ENCODE measurements at regions not wholly inside any gene's neighbourhood (a gene's known extent, or its start where the extent isn't known, plus 50 kb on each side); places are given as distances from the start of the nearest gene placed in this dataset.

DNA sequence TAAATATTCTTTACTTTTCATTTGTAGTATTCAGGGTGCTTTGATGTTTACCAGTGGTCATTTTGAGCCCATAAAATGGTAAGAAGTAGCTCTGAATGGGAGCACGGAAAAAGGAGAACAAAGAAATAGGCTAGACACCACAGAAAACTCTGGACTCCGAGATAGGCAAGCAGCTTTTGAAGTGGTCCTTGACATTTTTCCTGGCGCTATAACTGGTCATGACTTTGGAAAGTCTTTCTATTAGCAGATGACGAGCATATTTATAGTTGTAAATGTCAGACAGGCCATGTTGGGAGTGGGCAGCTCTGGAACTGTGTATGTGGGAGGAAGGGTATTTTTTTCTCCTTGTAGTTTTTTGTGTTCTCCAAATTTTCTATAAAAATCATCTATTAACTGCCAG, 126.1 kb upstream of the POC5 start:
- TF ChIP-seq SP1 (IDR thresholded peaks at IDR 0.05; ENCODE audit: low read depth, low read length) (no peak), GABPA (IDR thresholded peaks at IDR 0.05; ENCODE audit: borderline replicate concordance, insufficient read depth, low read length) (no peak), SIRT6 (IDR thresholded peaks at IDR 0.05; ENCODE audit: low read length) (no peak), RAD21 (IDR thresholded peaks at IDR 0.05 in 1 of 2, conservative IDR thresholded peaks at IDR 0.05 in 1 of 2; ENCODE audit: low read depth in 2 of 2, low read length in 2 of 2) (no peak), CBX8 (IDR thresholded peaks at IDR 0.05; ENCODE audit: borderline replicate concordance, low read depth, low read length) (no peak), ZNF274 (IDR thresholded peaks at IDR 0.05; ENCODE audit: borderline replicate concordance, extremely low read depth, low read length) (no peak)
- TF ChIP-seq, protein P1, sequence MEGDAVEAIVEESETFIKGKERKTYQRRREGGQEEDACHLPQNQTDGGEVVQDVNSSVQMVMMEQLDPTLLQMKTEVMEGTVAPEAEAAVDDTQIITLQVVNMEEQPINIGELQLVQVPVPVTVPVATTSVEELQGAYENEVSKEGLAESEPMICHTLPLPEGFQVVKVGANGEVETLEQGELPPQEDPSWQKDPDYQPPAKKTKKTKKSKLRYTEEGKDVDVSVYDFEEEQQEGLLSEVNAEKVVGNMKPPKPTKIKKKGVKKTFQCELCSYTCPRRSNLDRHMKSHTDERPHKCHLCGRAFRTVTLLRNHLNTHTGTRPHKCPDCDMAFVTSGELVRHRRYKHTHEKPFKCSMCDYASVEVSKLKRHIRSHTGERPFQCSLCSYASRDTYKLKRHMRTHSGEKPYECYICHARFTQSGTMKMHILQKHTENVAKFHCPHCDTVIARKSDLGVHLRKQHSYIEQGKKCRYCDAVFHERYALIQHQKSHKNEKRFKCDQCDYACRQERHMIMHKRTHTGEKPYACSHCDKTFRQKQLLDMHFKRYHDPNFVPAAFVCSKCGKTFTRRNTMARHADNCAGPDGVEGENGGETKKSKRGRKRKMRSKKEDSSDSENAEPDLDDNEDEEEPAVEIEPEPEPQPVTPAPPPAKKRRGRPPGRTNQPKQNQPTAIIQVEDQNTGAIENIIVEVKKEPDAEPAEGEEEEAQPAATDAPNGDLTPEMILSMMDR (IDR thresholded peaks at IDR 0.05; ENCODE audit: control extremely low read depth in 1 of 3, insufficient read depth in 1 of 3, low read depth in 1 of 3, low read length in 3 of 3), result no peak
- TF ChIP-seq, protein P2, sequence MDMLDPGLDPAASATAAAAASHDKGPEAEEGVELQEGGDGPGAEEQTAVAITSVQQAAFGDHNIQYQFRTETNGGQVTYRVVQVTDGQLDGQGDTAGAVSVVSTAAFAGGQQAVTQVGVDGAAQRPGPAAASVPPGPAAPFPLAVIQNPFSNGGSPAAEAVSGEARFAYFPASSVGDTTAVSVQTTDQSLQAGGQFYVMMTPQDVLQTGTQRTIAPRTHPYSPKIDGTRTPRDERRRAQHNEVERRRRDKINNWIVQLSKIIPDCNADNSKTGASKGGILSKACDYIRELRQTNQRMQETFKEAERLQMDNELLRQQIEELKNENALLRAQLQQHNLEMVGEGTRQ (IDR thresholded peaks at IDR 0.05; ENCODE audit: low read length), result no peak

All from H1 (cell line).